Astrocyte (in vitro differentiated cells and primary cell): ENCODE measurements at regions not wholly inside any gene's neighbourhood (a gene's known extent, or its start where the extent isn't known, plus 50 kb on each side); places are given as distances from the start of the nearest gene placed in this dataset.
A peak's percentile ranks its signal among the peaks of the same experiment; 100 is the strongest.

Source experiments
- DNase-seq: peaks from one replicate; pipeline ENCODE4 v3.0.0-alpha.2; 2010; ENCODE audit warnings: low read depth
- FAIRE-seq: peaks from 2 replicates; lab custom pipeline; 2011; peaks lifted over from hg19 to GRCh38; lab: Jason Lieb, UNC
- H2AFZ ChIP-seq: 2 replicates; pipeline ENCODE4 v1.6.0; 2012; ENCODE audit warnings: low read depth, low read length, inconsistent platforms
- H3K27ac ChIP-seq: 2 replicates; pipeline ENCODE4 v1.5.1; 2011; ENCODE audit warnings: low read depth, low read length, inconsistent platforms
- H3K27me3 ChIP-seq: 2 replicates; pipeline ENCODE4 v1.6.0; 2011; ENCODE audit warnings: low read length, inconsistent platforms; ENCODE audit not compliant: insufficient read depth
- H3K36me3 ChIP-seq: 2 replicates; pipeline ENCODE4 v1.5.1; 2011; ENCODE audit warnings: low read length, inconsistent platforms; ENCODE audit not compliant: insufficient read depth
- H3K4me1 ChIP-seq: 2 replicates; pipeline ENCODE4 v1.5.1; 2011; ENCODE audit warnings: low read length, inconsistent platforms; ENCODE audit not compliant: insufficient read depth
- H3K4me2 ChIP-seq: 2 replicates; pipeline ENCODE4 v1.6.0; 2012; ENCODE audit warnings: low read length, inconsistent platforms
- H3K4me3 ChIP-seq: 2 replicates; pipeline ENCODE4 v1.5.1; 2011; ENCODE audit warnings: low read depth, mild to moderate bottlenecking, low read length, inconsistent platforms; ENCODE audit not compliant: insufficient read depth
- H3K79me2 ChIP-seq: 2 replicates; pipeline ENCODE4 v1.6.0; 2012; ENCODE audit warnings: mild to moderate bottlenecking, low read length, inconsistent platforms; ENCODE audit not compliant: insufficient read depth
- H3K9ac ChIP-seq: 2 replicates; pipeline ENCODE4 v1.6.0; 2012; ENCODE audit warnings: mild to moderate bottlenecking, low read length, inconsistent platforms
- H3K9me3 ChIP-seq: 2 replicates; pipeline ENCODE4 v1.5.1; 2012; ENCODE audit warnings: low read depth, mild to moderate bottlenecking, low read length, inconsistent platforms; ENCODE audit not compliant: insufficient read depth
- H4K20me1 ChIP-seq: 2 replicates; pipeline ENCODE4 v1.6.0; 2012; ENCODE audit warnings: low read length, inconsistent platforms; ENCODE audit not compliant: insufficient read depth
- H3K27ac Mint-ChIP-seq: one replicate; pipeline ENCODE4 v1.8.0; 2021; ENCODE audit warnings: mild to moderate bottlenecking, mixed read lengths; ENCODE audit not compliant: unreplicated experiment
- H3K27me3 Mint-ChIP-seq: one replicate; pipeline ENCODE4 v1.8.0; 2021; ENCODE audit warnings: low read depth, mixed read lengths; ENCODE audit not compliant: unreplicated experiment
- H3K36me3 Mint-ChIP-seq: one replicate; pipeline ENCODE4 v1.8.0; 2021; ENCODE audit warnings: low read depth, mixed read lengths; ENCODE audit not compliant: unreplicated experiment
- H3K4me1 Mint-ChIP-seq: one replicate; pipeline ENCODE4 v1.8.0; 2021; ENCODE audit warnings: low read depth, mixed read lengths; ENCODE audit not compliant: unreplicated experiment
- H3K4me3 Mint-ChIP-seq: one replicate; pipeline ENCODE4 v1.8.0; 2021; ENCODE audit warnings: mild to moderate bottlenecking, moderate library complexity, mixed read lengths; ENCODE audit not compliant: unreplicated experiment
- H3K9me3 Mint-ChIP-seq: one replicate; pipeline ENCODE4 v1.8.0; 2021; ENCODE audit warnings: mild to moderate bottlenecking, mixed read lengths; ENCODE audit not compliant: unreplicated experiment
- CTCF ChIP-seq: IDR thresholded peaks from 2 replicates; pipeline ENCODE4 v1.5.1; 2011; ENCODE audit warnings: low read depth, mild to moderate bottlenecking, inconsistent platforms, low read length, moderate library complexity; ENCODE audit not compliant: insufficient read depth
- EZH2 ChIP-seq: IDR thresholded peaks from 2 replicates; pipeline ENCODE4 v1.6.1; 2012; ENCODE audit warnings: mild to moderate bottlenecking, low read length, inconsistent platforms; ENCODE audit not compliant: insufficient read depth

DNA sequence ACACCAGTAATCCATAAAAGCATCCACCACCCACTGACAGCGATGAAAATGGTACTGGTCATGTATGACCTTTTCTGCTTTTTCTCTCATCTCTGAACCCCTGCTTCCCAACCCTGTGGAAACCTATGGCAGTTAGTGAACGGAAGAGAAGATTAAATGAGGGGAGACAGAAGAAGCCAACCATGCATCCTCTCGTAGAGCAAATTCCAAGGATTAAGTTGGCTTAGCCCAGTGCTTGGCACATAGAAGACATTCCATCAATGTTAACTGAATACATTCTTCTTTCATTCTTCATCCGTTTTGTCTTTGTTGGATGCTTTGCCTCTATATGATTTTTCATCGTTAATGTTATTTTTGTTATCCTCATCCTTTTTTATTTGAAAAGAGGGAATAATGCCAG lies 339.7 kb upstream of the FLRT2 start:
- no peaks in the 10 kb centered on the region for H3K9me3 ChIP-seq
- no peaks in the 10 kb centered on the region for H3K4me1 ChIP-seq
- H3K4me2 ChIP-seq = no peak overlapping the region
- Mint-ChIP-seq H3K4me1 (no peaks in the 10 kb centered on the region), H3K27me3 (no peaks in the 10 kb centered on the region), H3K36me3 (no peaks in the 10 kb centered on the region), H3K27ac (no peak overlapping the region), H3K9me3 (no peaks in the 10 kb centered on the region), H3K4me3 (no peak overlapping the region)
- TF ChIP-seq EZH2 (no peak), CTCF (no peak)
- no peaks in the 10 kb centered on the region for H3K36me3 ChIP-seq
- no peak overlapping the region for H3K27ac ChIP-seq
- H3K4me3 ChIP-seq = no peak overlapping the region
- DNase-seq (no peak), FAIRE-seq (no peak)
- H3K27me3 ChIP-seq = no peaks in the 10 kb centered on the region
- no peak overlapping the region for H2AFZ ChIP-seq
- no peak overlapping the region for H3K9ac ChIP-seq
- no peaks in the 10 kb centered on the region for H3K79me2 ChIP-seq
- H4K20me1 ChIP-seq = no peaks in the 10 kb centered on the region

GRCh38 chr14:85191986-85192385 lies 338.0 kb upstream of the FLRT2 start:
- Mint-ChIP-seq H3K27me3 (no peaks in the 10 kb centered on the region), H3K9me3 (no peaks in the 10 kb centered on the region), H3K4me1 (no peaks in the 10 kb centered on the region), H3K4me3 (no peak overlapping the region), H3K36me3 (no peaks in the 10 kb centered on the region), H3K27ac (no peak overlapping the region)
- DNase-seq (no peak), FAIRE-seq (no peak)
- TF ChIP-seq EZH2 = no peak
- TF ChIP-seq CTCF = no peak
- no peaks in the 10 kb centered on the region for H3K9me3 ChIP-seq
- no peak overlapping the region for H3K27ac ChIP-seq
- no peaks in the 10 kb centered on the region for H3K36me3 ChIP-seq
- no peak overlapping the region for H3K9ac ChIP-seq
- H3K4me3 ChIP-seq = no peak overlapping the region
- H2AFZ ChIP-seq = no peak overlapping the region
- no peaks in the 10 kb centered on the region for H3K27me3 ChIP-seq
- H3K4me2 ChIP-seq = no peak overlapping the region
- H4K20me1 ChIP-seq = no peaks in the 10 kb centered on the region
- H3K4me1 ChIP-seq = no peaks in the 10 kb centered on the region
- no peaks in the 10 kb centered on the region for H3K79me2 ChIP-seq

- Histone ChIP-seq H3K9ac (no peak overlapping the region), H3K27ac (no peak overlapping the region), H3K4me1 (no peaks in the 10 kb centered on the region), H2AFZ (no peak overlapping the region), H3K27me3 (no peaks in the 10 kb centered on the region), H3K4me3 (no peak overlapping the region), H3K4me2 (no peak overlapping the region), H3K9me3 (no peaks in the 10 kb centered on the region), H4K20me1 (no peaks in the 10 kb centered on the region), H3K36me3 (no peaks in the 10 kb centered on the region), H3K79me2 (no peaks in the 10 kb centered on the region)
- Mint-ChIP-seq H3K4me3 (no peak overlapping the region), H3K27me3 (no peaks in the 10 kb centered on the region), H3K9me3 (no peaks in the 10 kb centered on the region), H3K36me3 (no peaks in the 10 kb centered on the region), H3K27ac (no peak overlapping the region), H3K4me1 (peaks cover 7% of the 10 kb centered on the region)
- TF ChIP-seq CTCF (peak; percentile 66), EZH2 (no peak)
- FAIRE-seq = peak; percentile 82
- no peak for DNase-seq
Measured at GRCh38 chr14:85195872-85196477, 334.0 kb upstream of the FLRT2 start.
